C4-2B (cell line): ENCODE measurements at regions not wholly inside any gene's neighbourhood (a gene's known extent, or its start where the extent isn't known, plus 50 kb on each side); places are given as distances from the start of the nearest gene placed in this dataset.

Experiments
- CTCF ChIP-seq: fragments of 450-650 bp; conservative IDR thresholded peaks from 2 replicates; pipeline ENCODE4 v1.5.1; 2017; ENCODE audit warnings: mild to moderate bottlenecking
- ZFX ChIP-seq: fragments of 450-650 bp; IDR thresholded peaks from 2 replicates; pipeline ENCODE4 v1.6.1; 2017

GRCh38 chr3:27657404-27657803, 64.7 kb downstream of the EOMES start:
- no peak for TF ChIP-seq CTCF
- TF ChIP-seq ZFX: no peak
